ENCODE measurements at regions not wholly inside any gene's neighbourhood (a gene's known extent, or its start where the extent isn't known, plus 50 kb on each side); places are given as distances from the start of the nearest gene placed in this dataset.

DNA sequence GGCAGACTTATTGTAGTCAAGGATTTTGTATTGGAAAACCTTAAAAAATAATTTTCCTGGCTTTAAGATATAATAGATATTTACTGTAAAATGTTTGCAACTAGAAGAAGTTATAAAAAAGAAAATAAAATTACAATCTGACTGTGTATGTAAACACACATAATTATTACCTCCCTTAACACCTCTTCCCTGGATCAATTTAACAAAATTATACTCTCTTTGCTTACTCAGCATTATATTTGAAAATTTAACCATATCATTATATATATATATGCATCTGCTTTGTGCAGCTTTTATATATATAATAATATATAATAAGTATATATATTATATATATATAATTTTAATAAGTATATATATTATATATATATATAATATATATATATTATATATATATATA, 131.7 kb upstream of the FAM98A start:
- FAIRE-seq (no peak), DNase-seq (ENCODE audit: low read depth) (no peak)
- TF ChIP-seq, protein P1, sequence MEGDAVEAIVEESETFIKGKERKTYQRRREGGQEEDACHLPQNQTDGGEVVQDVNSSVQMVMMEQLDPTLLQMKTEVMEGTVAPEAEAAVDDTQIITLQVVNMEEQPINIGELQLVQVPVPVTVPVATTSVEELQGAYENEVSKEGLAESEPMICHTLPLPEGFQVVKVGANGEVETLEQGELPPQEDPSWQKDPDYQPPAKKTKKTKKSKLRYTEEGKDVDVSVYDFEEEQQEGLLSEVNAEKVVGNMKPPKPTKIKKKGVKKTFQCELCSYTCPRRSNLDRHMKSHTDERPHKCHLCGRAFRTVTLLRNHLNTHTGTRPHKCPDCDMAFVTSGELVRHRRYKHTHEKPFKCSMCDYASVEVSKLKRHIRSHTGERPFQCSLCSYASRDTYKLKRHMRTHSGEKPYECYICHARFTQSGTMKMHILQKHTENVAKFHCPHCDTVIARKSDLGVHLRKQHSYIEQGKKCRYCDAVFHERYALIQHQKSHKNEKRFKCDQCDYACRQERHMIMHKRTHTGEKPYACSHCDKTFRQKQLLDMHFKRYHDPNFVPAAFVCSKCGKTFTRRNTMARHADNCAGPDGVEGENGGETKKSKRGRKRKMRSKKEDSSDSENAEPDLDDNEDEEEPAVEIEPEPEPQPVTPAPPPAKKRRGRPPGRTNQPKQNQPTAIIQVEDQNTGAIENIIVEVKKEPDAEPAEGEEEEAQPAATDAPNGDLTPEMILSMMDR (IDR thresholded peaks at IDR 0.05; ENCODE audit: insufficient read depth, low read length, severe bottlenecking): no peak
- Histone ChIP-seq H3K4me3 (ENCODE audit: low read depth, low read length) (no peak overlapping the region), H3K27me3 (ENCODE audit: control insufficient read depth, insufficient read depth, low read length) (no peaks in the 10 kb centered on the region), H3K36me3 (ENCODE audit: control insufficient read depth, insufficient read depth, low read length) (no peaks in the 10 kb centered on the region)

- FAIRE-seq (peak; percentile 72), DNase-seq (ENCODE audit: low read depth) (no peak)
- TF ChIP-seq, protein P1 (IDR thresholded peaks at IDR 0.05; ENCODE audit: insufficient read depth, low read length, severe bottlenecking): no peak
- Histone ChIP-seq H3K27me3 (ENCODE audit: control insufficient read depth, insufficient read depth, low read length) (no peaks in the 10 kb centered on the region), H3K36me3 (ENCODE audit: control insufficient read depth, insufficient read depth, low read length) (no peaks in the 10 kb centered on the region), H3K4me3 (ENCODE audit: low read depth, low read length) (no peak overlapping the region)
Observed at GRCh38 chr2:33730193-33730592, 131.1 kb upstream of the FAM98A start.

DNA sequence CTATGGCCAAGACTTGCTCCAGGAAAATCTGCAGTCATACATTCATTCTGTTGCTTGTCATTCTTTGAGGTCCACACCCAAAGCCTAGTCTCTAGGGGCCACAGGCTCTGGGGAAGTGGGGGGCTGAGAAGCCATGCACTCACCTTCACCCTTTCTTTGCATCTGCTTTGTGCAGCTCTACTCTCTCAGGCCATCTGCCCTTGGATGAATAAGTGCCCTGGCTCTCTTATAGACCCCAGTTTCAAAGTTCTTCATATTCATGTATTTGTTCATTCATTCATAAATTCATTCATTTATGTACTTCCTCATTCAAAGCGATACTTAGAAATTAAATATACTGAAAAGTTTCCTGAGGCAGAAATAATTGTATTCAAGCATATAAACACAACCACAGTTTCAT, 130.3 kb upstream of the FAM98A start:
- DNase-seq (ENCODE audit: low read depth) (no peak), FAIRE-seq (no peak)
- Histone ChIP-seq H3K4me3 (ENCODE audit: low read depth, low read length) (no peak overlapping the region), H3K36me3 (ENCODE audit: control insufficient read depth, insufficient read depth, low read length) (no peaks in the 10 kb centered on the region), H3K27me3 (ENCODE audit: control insufficient read depth, insufficient read depth, low read length) (no peaks in the 10 kb centered on the region)
- TF ChIP-seq, protein P1 (IDR thresholded peaks at IDR 0.05; ENCODE audit: insufficient read depth, low read length, severe bottlenecking): no peak

- no peaks in the 10 kb centered on the region for H3K27me3 ChIP-seq (ENCODE audit: control insufficient read depth, insufficient read depth, low read length)
- FAIRE-seq (no peak), DNase-seq (ENCODE audit: low read depth) (no peak)
- H3K4me3 ChIP-seq (ENCODE audit: low read depth, low read length): no peak overlapping the region
- no peaks in the 10 kb centered on the region for H3K36me3 ChIP-seq (ENCODE audit: control insufficient read depth, insufficient read depth, low read length)
- TF ChIP-seq, protein P1 (IDR thresholded peaks at IDR 0.05; ENCODE audit: insufficient read depth, low read length, severe bottlenecking): no peak
Observed at GRCh38 chr2:33728106-33728505, 129.0 kb upstream of the FAM98A start.

DNA sequence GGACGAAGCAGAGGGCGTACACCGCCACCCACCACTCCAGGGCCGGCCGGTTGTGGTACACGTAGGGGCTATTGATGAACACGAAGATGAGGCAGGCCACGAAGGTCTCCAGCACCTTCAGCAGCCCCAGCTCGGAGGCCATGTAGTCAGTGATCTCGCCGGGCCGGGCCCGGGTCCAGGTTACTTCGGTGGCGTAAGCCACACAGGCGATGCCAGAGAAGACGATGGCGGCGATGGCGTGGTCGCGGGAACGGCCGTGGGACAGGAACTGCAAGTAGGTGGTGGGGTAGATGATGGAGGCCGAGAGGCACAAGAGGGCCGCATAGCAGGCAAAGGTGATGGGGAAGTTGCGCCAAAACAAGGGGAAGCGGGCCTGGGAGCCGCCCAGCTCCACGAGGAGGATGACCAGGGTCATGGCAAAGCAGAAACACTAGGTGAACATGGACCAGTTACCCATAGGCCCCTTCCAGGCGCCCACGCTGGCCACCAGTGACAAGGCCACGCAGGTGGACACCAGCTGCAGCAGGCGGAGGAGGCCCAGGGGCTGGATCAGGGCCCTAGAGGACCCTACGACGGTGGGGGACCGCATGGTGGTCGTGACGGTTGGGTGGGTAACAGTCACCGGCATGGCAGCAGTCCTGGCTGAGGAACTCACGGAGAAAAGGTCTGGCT, 128.4 kb upstream of the FAM98A start:
- FAIRE-seq (no peak), DNase-seq (ENCODE audit: low read depth) (no peak)
- H3K27me3 ChIP-seq (ENCODE audit: control insufficient read depth, insufficient read depth, low read length): no peaks in the 10 kb centered on the region
- TF ChIP-seq, protein P1 (IDR thresholded peaks at IDR 0.05; ENCODE audit: insufficient read depth, low read length, severe bottlenecking): no peak
- H3K4me3 ChIP-seq (ENCODE audit: low read depth, low read length): no peak overlapping the region
- H3K36me3 ChIP-seq (ENCODE audit: control insufficient read depth, insufficient read depth, low read length): no peaks in the 10 kb centered on the region

DNA sequence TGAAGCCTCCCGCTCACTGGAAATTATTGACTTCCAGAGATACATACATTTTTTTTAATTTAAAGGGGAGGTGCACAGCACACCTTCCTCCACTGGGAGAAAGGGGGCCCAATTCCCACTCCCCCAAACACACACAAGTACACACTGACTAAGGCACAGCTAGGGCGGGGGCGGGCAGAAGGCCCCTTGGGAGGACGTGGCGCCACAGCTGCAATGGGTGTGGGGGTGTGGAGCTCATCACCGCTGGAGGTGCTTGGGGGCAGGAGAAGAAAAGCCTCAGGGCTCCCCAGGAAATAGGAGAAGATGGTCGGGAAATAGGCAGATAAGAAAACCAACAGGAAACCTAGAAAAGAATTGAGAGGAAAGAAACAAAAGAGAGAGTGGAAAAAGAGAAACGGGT, 127.3 kb upstream of the FAM98A start:
- H3K36me3 ChIP-seq (ENCODE audit: control insufficient read depth, insufficient read depth, low read length): no peaks in the 10 kb centered on the region
- no peak overlapping the region for H3K4me3 ChIP-seq (ENCODE audit: low read depth, low read length)
- TF ChIP-seq, protein P1 (IDR thresholded peaks at IDR 0.05; ENCODE audit: insufficient read depth, low read length, severe bottlenecking): no peak
- FAIRE-seq (no peak), DNase-seq (ENCODE audit: low read depth) (no peak)
- H3K27me3 ChIP-seq (ENCODE audit: control insufficient read depth, insufficient read depth, low read length): no peaks in the 10 kb centered on the region
